Fibroblast of lung (primary cell): ENCODE measurements at regions not wholly inside any gene's neighbourhood (a gene's known extent, or its start where the extent isn't known, plus 50 kb on each side); places are given as distances from the start of the nearest gene placed in this dataset.

Experiments
- DNase-seq, 2 donors: peaks; one replicate each; pipeline versions ENCODE4 v3.0.0 to v3.0.0-alpha.2; 2010; ENCODE audit warnings: low read depth in 2 of 2
- H2AFZ ChIP-seq: 2 replicates; pipeline ENCODE4 v1.5.1; 2012; ENCODE audit warnings: low read length, control low read depth, inconsistent platforms
- H3K27ac ChIP-seq: 2 replicates; pipeline ENCODE4 v1.5.1; 2011; ENCODE audit warnings: low read length, control low read depth; ENCODE audit not compliant: insufficient read depth
- H3K27me3 ChIP-seq: 2 replicates; pipeline ENCODE4 v1.5.1; 2011; ENCODE audit warnings: mild to moderate bottlenecking, low read length; ENCODE audit not compliant: control insufficient read depth, insufficient read depth
- H3K36me3 ChIP-seq: 2 replicates; pipeline ENCODE4 v1.5.1; 2011; ENCODE audit warnings: low read length; ENCODE audit not compliant: control insufficient read depth, insufficient read depth
- H3K4me1 ChIP-seq: 2 replicates; pipeline ENCODE4 v1.5.1; 2011; ENCODE audit warnings: low read length; ENCODE audit not compliant: control insufficient read depth, insufficient read depth; ENCODE audit errors: extremely low read depth
- H3K4me2 ChIP-seq: 2 replicates; pipeline ENCODE4 v1.5.1; 2011; ENCODE audit warnings: low read length, control low read depth; ENCODE audit not compliant: insufficient read depth; ENCODE audit errors: extremely low read depth
- H3K4me3 ChIP-seq, 4 experiments: fragments of 200-600 bp in 1 of 4; sonication (generic) in 1 of 4; replicated peaks in 1 of 4; 2 replicates each; pipeline ENCODE4 v1.5.1; 2011 to 2016; ENCODE audit warnings: low read length in 4 of 4, low read depth in 3 of 4, mild to moderate bottlenecking in 3 of 4, control low read depth in 2 of 4, inconsistent platforms in 1 of 4, mixed read lengths in 1 of 4; ENCODE audit not compliant: insufficient read depth in 1 of 4; ENCODE audit errors: control extremely low read depth in 1 of 4
- H3K79me2 ChIP-seq: 2 replicates; pipeline ENCODE4 v1.5.1; 2012; ENCODE audit warnings: mild to moderate bottlenecking, low read length, inconsistent platforms; ENCODE audit not compliant: control insufficient read depth, insufficient read depth
- H3K9ac ChIP-seq: 2 replicates; pipeline ENCODE4 v1.5.1; 2011; ENCODE audit warnings: mild to moderate bottlenecking, low read length, control low read depth; ENCODE audit not compliant: insufficient read depth
- H3K9me3 ChIP-seq: 2 replicates; pipeline ENCODE4 v1.5.1; 2012; ENCODE audit warnings: low read depth, low read length; ENCODE audit not compliant: control insufficient read depth, insufficient read depth
- H4K20me1 ChIP-seq: 2 replicates; pipeline ENCODE4 v1.5.1; 2011; ENCODE audit warnings: low read length; ENCODE audit not compliant: control insufficient read depth, insufficient read depth; ENCODE audit errors: extremely low read depth
- CTCF ChIP-seq, 2 donors: IDR thresholded peaks in 1 of 2; conservative IDR thresholded peaks in 1 of 2; 1 replicate in 1 of 2; 2 replicates in 1 of 2; pipeline ENCODE4 v1.5.1; 2011 to 2012; ENCODE audit warnings: low read length in 2 of 2, control low read depth in 1 of 2, inconsistent platforms in 1 of 2, low read depth in 1 of 2, mild to moderate bottlenecking in 1 of 2
- EZH2 ChIP-seq: IDR thresholded peaks from 2 replicates; pipeline ENCODE4 v1.5.1; 2012; ENCODE audit warnings: low read length, control low read depth, mild to moderate bottlenecking; ENCODE audit errors: missing control alignments

- TF ChIP-seq EZH2 (no peak), CTCF (conservative IDR thresholded peaks at IDR 0.05 in 1 of 2, IDR thresholded peaks at IDR 0.05 in 1 of 2; ENCODE audit: low read depth in 1 of 2, low read length in 2 of 2) (no peak)
- Histone ChIP-seq H2AFZ (no peak overlapping the region), H4K20me1 (no peaks in the 10 kb centered on the region)
These were observed 163.2 kb upstream of the CAMK1G start for GRCh38 chr1:209420276-209420675.

GRCh38 chr1:209421186-209421585 lies 162.3 kb upstream of the CAMK1G start:
- Histone ChIP-seq H3K4me1 (no peaks in the 10 kb centered on the region), H3K9ac (no peak overlapping the region), H2AFZ (no peak overlapping the region), H3K79me2 (no peaks in the 10 kb centered on the region), H3K36me3 (no peaks in the 10 kb centered on the region), H4K20me1 (no peaks in the 10 kb centered on the region), H3K27me3 (no peaks in the 10 kb centered on the region), H3K4me2 (no peak overlapping the region), H3K27ac (no peak overlapping the region), H3K4me3 (no peak overlapping the region), H3K9me3 (no peaks in the 10 kb centered on the region)
- DNase-seq, result no peak
- TF ChIP-seq CTCF (conservative IDR thresholded peaks at IDR 0.05 in 1 of 2, IDR thresholded peaks at IDR 0.05 in 1 of 2; ENCODE audit: low read depth in 1 of 2, low read length in 2 of 2), result no peak

More at GRCh38 chr1:209420276-209420675, 163.2 kb upstream of the CAMK1G start:
- no peaks in the 10 kb centered on the region for H3K4me1 ChIP-seq
- H3K27me3 ChIP-seq, result no peaks in the 10 kb centered on the region
- DNase-seq, result no peak
- H3K79me2 ChIP-seq, result no peaks in the 10 kb centered on the region
- H3K36me3 ChIP-seq, result no peaks in the 10 kb centered on the region
- no peak overlapping the region for H3K9ac ChIP-seq
- no peaks in the 10 kb centered on the region for H3K9me3 ChIP-seq
- no peak overlapping the region for H3K27ac ChIP-seq
- H3K4me2 ChIP-seq, result no peak overlapping the region
- no peak overlapping the region for H3K4me3 ChIP-seq

- Histone ChIP-seq H3K36me3 (no peaks in the 10 kb centered on the region), H4K20me1 (no peaks in the 10 kb centered on the region), H3K27ac (no peak overlapping the region), H3K4me3 (no peak overlapping the region), H3K9me3 (no peaks in the 10 kb centered on the region), H2AFZ (no peak overlapping the region), H3K4me2 (no peak overlapping the region), H3K79me2 (no peaks in the 10 kb centered on the region), H3K4me1 (no peaks in the 10 kb centered on the region), H3K27me3 (no peaks in the 10 kb centered on the region), H3K9ac (no peak overlapping the region)
- DNase-seq, result no peak
- TF ChIP-seq EZH2 (no peak), CTCF (conservative IDR thresholded peaks at IDR 0.05 in 1 of 2, IDR thresholded peaks at IDR 0.05 in 1 of 2; ENCODE audit: low read depth in 1 of 2, low read length in 2 of 2) (no peak)
These were observed 161.4 kb upstream of the CAMK1G start for GRCh38 chr1:209421978-209422680.
